ENCODE measurements at regions not wholly inside any gene's neighbourhood (a gene's known extent, or its start where the extent isn't known, plus 50 kb on each side); places are given as distances from the start of the nearest gene placed in this dataset.

DNA sequence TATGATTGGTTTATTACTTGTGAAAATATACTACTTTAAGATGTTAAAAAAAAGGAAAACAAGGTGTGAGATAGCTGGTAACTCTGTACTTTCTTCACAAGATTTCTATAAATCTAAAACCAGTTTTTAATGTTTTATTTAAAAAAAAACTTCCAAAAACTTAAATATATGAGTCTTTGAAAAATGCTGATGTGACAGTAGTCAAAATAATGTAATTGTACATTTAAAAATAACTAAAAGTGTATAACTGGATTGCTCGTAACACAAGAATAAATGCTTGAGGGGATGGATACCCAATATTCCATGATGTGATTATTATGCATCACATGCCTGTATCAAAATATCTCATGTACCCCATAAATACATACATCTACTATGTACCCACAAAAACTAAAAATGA is 464.9 kb downstream of the NYAP2 start:
- Histone ChIP-seq H2AFZ (ENCODE audit: low read depth, low read length, severe bottlenecking) (no peak overlapping the region), H3K9me2 (replicated peaks; ENCODE audit: insufficient read depth, low read length) (no peaks in the 10 kb centered on the region), H3K4me2 (ENCODE audit: low read depth, low read length, poor library complexity, severe bottlenecking) (no peak overlapping the region), H3K9ac (ENCODE audit: low read length) (no peak overlapping the region), H3K27ac (ENCODE audit: low read depth, low read length) (no peak overlapping the region), H3K79me2 (ENCODE audit: insufficient read depth, low read length) (no peaks in the 10 kb centered on the region), H4K20me1 (ENCODE audit: low read depth, low read length) (no peaks in the 10 kb centered on the region), H3K4me3 (ENCODE audit: insufficient read depth, low read length, poor library complexity, severe bottlenecking) (no peak overlapping the region), H3K9me3 (ENCODE audit: insufficient read depth, low read length) (no peaks in the 10 kb centered on the region), H3K27me3 (ENCODE audit: low read length) (no peaks in the 10 kb centered on the region; the same call in 1 of the 2 replicates), H3F3A (ENCODE audit: insufficient read depth) (no peaks in the 10 kb centered on the region), H3K36me3 (ENCODE audit: low read length) (no peaks in the 10 kb centered on the region)
- no peak for TF ChIP-seq EZH2phosphoT487 (conservative IDR thresholded peaks at IDR 0.05; ENCODE audit: low read length)
- TF ChIP-seq, protein P1, sequence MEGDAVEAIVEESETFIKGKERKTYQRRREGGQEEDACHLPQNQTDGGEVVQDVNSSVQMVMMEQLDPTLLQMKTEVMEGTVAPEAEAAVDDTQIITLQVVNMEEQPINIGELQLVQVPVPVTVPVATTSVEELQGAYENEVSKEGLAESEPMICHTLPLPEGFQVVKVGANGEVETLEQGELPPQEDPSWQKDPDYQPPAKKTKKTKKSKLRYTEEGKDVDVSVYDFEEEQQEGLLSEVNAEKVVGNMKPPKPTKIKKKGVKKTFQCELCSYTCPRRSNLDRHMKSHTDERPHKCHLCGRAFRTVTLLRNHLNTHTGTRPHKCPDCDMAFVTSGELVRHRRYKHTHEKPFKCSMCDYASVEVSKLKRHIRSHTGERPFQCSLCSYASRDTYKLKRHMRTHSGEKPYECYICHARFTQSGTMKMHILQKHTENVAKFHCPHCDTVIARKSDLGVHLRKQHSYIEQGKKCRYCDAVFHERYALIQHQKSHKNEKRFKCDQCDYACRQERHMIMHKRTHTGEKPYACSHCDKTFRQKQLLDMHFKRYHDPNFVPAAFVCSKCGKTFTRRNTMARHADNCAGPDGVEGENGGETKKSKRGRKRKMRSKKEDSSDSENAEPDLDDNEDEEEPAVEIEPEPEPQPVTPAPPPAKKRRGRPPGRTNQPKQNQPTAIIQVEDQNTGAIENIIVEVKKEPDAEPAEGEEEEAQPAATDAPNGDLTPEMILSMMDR (IDR thresholded peaks at IDR 0.05; ENCODE audit: insufficient read depth, low read length, poor library complexity, severe bottlenecking): no peak

DNA sequence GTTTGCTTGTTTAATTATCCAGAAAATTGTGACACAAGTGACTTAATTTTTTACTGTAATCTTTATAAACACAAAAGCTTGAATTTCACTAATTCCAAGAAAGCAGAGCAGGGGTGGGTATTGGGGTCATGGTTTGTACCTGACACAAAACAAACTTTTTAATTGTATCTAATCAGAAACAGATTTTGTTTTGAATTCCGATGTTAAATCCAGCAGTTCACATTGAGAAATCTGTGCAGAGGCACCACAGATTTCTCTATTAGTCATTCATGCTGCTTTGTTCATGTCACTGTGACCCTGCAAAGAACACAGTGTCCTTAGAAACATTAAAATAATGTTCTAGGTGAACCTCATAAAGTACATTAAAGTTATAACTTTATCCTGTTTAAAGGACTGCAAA is 443.4 kb downstream of the NYAP2 start:
- Histone ChIP-seq H3K36me3 (ENCODE audit: low read length) (no peaks in the 10 kb centered on the region), H3K79me2 (ENCODE audit: insufficient read depth, low read length) (no peaks in the 10 kb centered on the region), H3K9ac (ENCODE audit: low read length) (no peak overlapping the region), H2AFZ (ENCODE audit: low read depth, low read length, severe bottlenecking) (no peak overlapping the region), H3F3A (ENCODE audit: insufficient read depth) (no peaks in the 10 kb centered on the region), H3K9me3 (ENCODE audit: insufficient read depth, low read length) (no peaks in the 10 kb centered on the region), H3K9me2 (replicated peaks; ENCODE audit: insufficient read depth, low read length) (no peaks in the 10 kb centered on the region; the same call in 1 of the 2 replicates), H3K4me2 (ENCODE audit: low read depth, low read length, poor library complexity, severe bottlenecking) (no peak overlapping the region), H3K27ac (ENCODE audit: low read depth, low read length) (no peak overlapping the region), H3K27me3 (ENCODE audit: low read length) (no peaks in the 10 kb centered on the region), H3K4me3 (ENCODE audit: insufficient read depth, low read length, poor library complexity, severe bottlenecking) (no peak overlapping the region), H4K20me1 (ENCODE audit: low read depth, low read length) (no peaks in the 10 kb centered on the region)
- TF ChIP-seq, protein P1 (IDR thresholded peaks at IDR 0.05; ENCODE audit: insufficient read depth, low read length, poor library complexity, severe bottlenecking): no peak
- no peak for TF ChIP-seq EZH2phosphoT487 (conservative IDR thresholded peaks at IDR 0.05; ENCODE audit: low read length)

- H3K36me3 ChIP-seq (ENCODE audit: low read length): no peaks in the 10 kb centered on the region
- no peaks in the 10 kb centered on the region for H3K9me2 ChIP-seq (replicated peaks; ENCODE audit: insufficient read depth, low read length)
- no peak overlapping the region for H3K4me3 ChIP-seq (ENCODE audit: insufficient read depth, low read length, poor library complexity, severe bottlenecking)
- no peaks in the 10 kb centered on the region for H3K9me3 ChIP-seq (ENCODE audit: insufficient read depth, low read length)
- no peak for TF ChIP-seq EZH2phosphoT487 (conservative IDR thresholded peaks at IDR 0.05; ENCODE audit: low read length)
- TF ChIP-seq, protein P1 (IDR thresholded peaks at IDR 0.05; ENCODE audit: insufficient read depth, low read length, poor library complexity, severe bottlenecking): no peak
- no peak overlapping the region for H3K9ac ChIP-seq (ENCODE audit: low read length)
- H3K79me2 ChIP-seq (ENCODE audit: insufficient read depth, low read length): no peaks in the 10 kb centered on the region
- no peak overlapping the region for H2AFZ ChIP-seq (ENCODE audit: low read depth, low read length, severe bottlenecking)
- H3K27me3 ChIP-seq (ENCODE audit: low read length): no peaks in the 10 kb centered on the region
- no peaks in the 10 kb centered on the region for H3F3A ChIP-seq (ENCODE audit: insufficient read depth)
- H4K20me1 ChIP-seq (ENCODE audit: low read depth, low read length): no peaks in the 10 kb centered on the region
- no peak overlapping the region for H3K27ac ChIP-seq (ENCODE audit: low read depth, low read length)
- H3K4me2 ChIP-seq (ENCODE audit: low read depth, low read length, poor library complexity, severe bottlenecking): no peak overlapping the region
Observed at GRCh38 chr2:225841314-225841713, 441.8 kb downstream of the NYAP2 start.
